PC-9 (cell line): ENCODE measurements at regions not wholly inside any gene's neighbourhood (a gene's known extent, or its start where the extent isn't known, plus 50 kb on each side); places are given as distances from the start of the nearest gene placed in this dataset.

Experiments
- BruUV-seq: library from RNA; stranded (reverse); fragments of 400-500 nt; replicated peaks from 2 replicates; lab custom pipeline; 2021; lab: Mats Ljungman, UMichigan
- CTCF ChIA-PET: fragments of 300-600 bp; sonication (Branson Sonifier 250); formaldehyde crosslinking; loops from one replicate; lab custom pipeline; 2022; ENCODE audit warnings: antibody characterized with exemption; lab: Charles Lee
- POLR2A ChIA-PET: fragments of 300-600 bp; sonication (Branson Sonifier 250); formaldehyde crosslinking; loops from one replicate; lab custom pipeline; 2022; ENCODE audit warnings: antibody characterized with exemption; ENCODE audit not compliant: unreplicated experiment; lab: Charles Lee
- DNase-seq, 2 experiments: peaks; one replicate each; pipeline versions ENCODE4 v3.0.0 to v3.0.0-alpha.2; 2015 to 2022; ENCODE audit warnings: mixed read lengths in 1 of 2
- H2AFZ ChIP-seq: fragments of 200-600 bp; sonication (generic); 2 replicates; pipeline ENCODE4 v1.8.1; 2017; ENCODE audit warnings: antibody characterized with exemption
- H3F3A ChIP-seq: fragments of 200-600 bp; sonication (generic); 2 replicates; pipeline ENCODE4 v1.8.1; 2017; ENCODE audit warnings: antibody characterized with exemption, mild to moderate bottlenecking, low read depth; ENCODE audit not compliant: insufficient read depth
- H3K27ac ChIP-seq: fragments of 200-600 bp; sonication (generic); 2 replicates; pipeline ENCODE4 v1.6.1; 2016; ENCODE audit warnings: mixed run types
- H3K27me3 ChIP-seq: fragments of 200-600 bp; sonication (generic); 2 replicates; pipeline ENCODE4 v1.6.1; 2016; ENCODE audit warnings: low read depth, mixed run types; ENCODE audit not compliant: insufficient read depth
- H3K36me3 ChIP-seq: fragments of 200-600 bp; sonication (generic); 2 replicates; pipeline ENCODE4 v1.6.1; 2016; ENCODE audit warnings: low read depth, mixed run types
- H3K4me1 ChIP-seq: fragments of 200-600 bp; sonication (generic); replicated peaks from 2 replicates; pipeline ENCODE4 v1.6.1; 2016; ENCODE audit warnings: mixed run types; ENCODE audit not compliant: insufficient read depth
- H3K4me2 ChIP-seq: fragments of 200-600 bp; sonication (generic); 2 replicates; pipeline ENCODE4 v1.6.1; 2017; ENCODE audit warnings: mixed run types
- H3K4me3 ChIP-seq: fragments of 200-600 bp; sonication (generic); 2 replicates; pipeline ENCODE4 v1.6.1; 2016; ENCODE audit warnings: mixed run types
- H3K79me2 ChIP-seq: fragments of 200-600 bp; sonication (generic); 2 replicates; pipeline ENCODE4 v1.6.1; 2017; ENCODE audit warnings: low read depth, mixed run types
- H3K9me2 ChIP-seq: fragments of 200-600 bp; sonication (generic); 2 replicates; pipeline ENCODE4 v1.8.1; 2017; ENCODE audit warnings: mild to moderate bottlenecking; ENCODE audit not compliant: insufficient read depth
- H3K9me3 ChIP-seq: fragments of 200-600 bp; sonication (generic); 2 replicates; pipeline ENCODE4 v1.8.1; 2016; ENCODE audit warnings: low read depth; ENCODE audit not compliant: insufficient read depth
- H4K20me1 ChIP-seq: fragments of 200-600 bp; sonication (generic); 2 replicates; pipeline ENCODE4 v1.8.1; 2017; ENCODE audit not compliant: insufficient read depth
- CTCF ChIP-seq: fragments of 200-600 bp; sonication (generic); conservative IDR thresholded peaks from 2 replicates; pipeline ENCODE4 v1.6.1; 2017; ENCODE audit warnings: mixed run types, antibody characterized with exemption, mild to moderate bottlenecking, moderate library complexity
- EZH2 ChIP-seq: fragments of 200-600 bp; sonication (generic); IDR thresholded peaks from 2 replicates; pipeline ENCODE4 v1.8.0; 2017; ENCODE audit warnings: antibody characterized with exemption, low read depth
- intact Hi-C: fragments of 100-400 bp; cut with micrococcal nuclease; formaldehyde crosslinking; loops from one replicate; pipeline ENCODE4 v1.10.0; 2022; ENCODE audit not compliant: unreplicated experiment

DNA sequence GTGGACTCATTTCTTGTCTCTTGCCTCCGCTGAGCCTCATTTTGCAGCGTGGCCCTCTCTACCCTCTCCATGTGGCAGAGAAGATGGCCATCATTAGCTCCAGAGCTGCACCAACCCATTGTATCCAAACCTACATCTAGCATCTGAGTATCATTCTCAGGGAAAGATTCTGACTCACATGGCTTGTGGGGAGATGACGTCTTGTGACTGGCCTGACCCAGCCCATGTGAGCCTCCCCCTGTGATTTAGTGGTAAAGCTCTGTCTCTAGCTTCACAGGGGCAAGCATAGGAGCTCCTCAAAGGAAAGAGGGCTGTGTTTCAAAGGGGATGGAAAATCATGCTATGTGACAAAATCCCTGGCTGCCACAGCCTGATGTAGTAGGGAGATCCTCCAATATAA is 87.4 kb upstream of the RBMS1 start:
- POLR2A ChIA-PET: no interaction called here
- CTCF ChIA-PET: no interaction called here
- DNase-seq: no peak

GRCh38 chr2:160581448-160581847 is 87.8 kb upstream of the RBMS1 start:
- TF ChIP-seq EZH2: no peak
- TF ChIP-seq CTCF: no peak
- peaks cover 7% of the 10 kb centered on the region for H3K4me1 ChIP-seq
- no peaks in the 10 kb centered on the region for H3F3A ChIP-seq
- no peaks in the 10 kb centered on the region for H3K27me3 ChIP-seq
- H2AFZ ChIP-seq: no peak overlapping the region
- no peak overlapping the region for H3K4me2 ChIP-seq
- no peaks in the 10 kb centered on the region for H3K79me2 ChIP-seq
- intact Hi-C loops: no loop called here
- CTCF ChIA-PET: no interaction called here
- POLR2A ChIA-PET: no interaction called here
- no peak overlapping the region for H3K4me3 ChIP-seq
- BruUV-seq: no TSS peak
- DNase-seq: no peak
- no peaks in the 10 kb centered on the region for H3K36me3 ChIP-seq
- H4K20me1 ChIP-seq: no peaks in the 10 kb centered on the region
- no peaks in the 10 kb centered on the region for H3K9me2 ChIP-seq
- no peaks in the 10 kb centered on the region for H3K9me3 ChIP-seq
- no peak overlapping the region for H3K27ac ChIP-seq

More for the DNA sequence above, 87.4 kb upstream of the RBMS1 start:
- Histone ChIP-seq H3K27ac (no peak overlapping the region), H3K79me2 (no peaks in the 10 kb centered on the region), H3K27me3 (no peaks in the 10 kb centered on the region), H3K9me2 (no peaks in the 10 kb centered on the region), H3K36me3 (no peaks in the 10 kb centered on the region), H3K9me3 (no peaks in the 10 kb centered on the region), H4K20me1 (no peaks in the 10 kb centered on the region), H2AFZ (no peak overlapping the region), H3K4me2 (no peak overlapping the region), H3K4me3 (no peak overlapping the region), H3F3A (no peaks in the 10 kb centered on the region), H3K4me1 (peaks cover 7% of the 10 kb centered on the region)
- TF ChIP-seq EZH2 (no peak), CTCF (no peak)
- no TSS peak for BruUV-seq
- intact Hi-C loops: no loop called here

DNA sequence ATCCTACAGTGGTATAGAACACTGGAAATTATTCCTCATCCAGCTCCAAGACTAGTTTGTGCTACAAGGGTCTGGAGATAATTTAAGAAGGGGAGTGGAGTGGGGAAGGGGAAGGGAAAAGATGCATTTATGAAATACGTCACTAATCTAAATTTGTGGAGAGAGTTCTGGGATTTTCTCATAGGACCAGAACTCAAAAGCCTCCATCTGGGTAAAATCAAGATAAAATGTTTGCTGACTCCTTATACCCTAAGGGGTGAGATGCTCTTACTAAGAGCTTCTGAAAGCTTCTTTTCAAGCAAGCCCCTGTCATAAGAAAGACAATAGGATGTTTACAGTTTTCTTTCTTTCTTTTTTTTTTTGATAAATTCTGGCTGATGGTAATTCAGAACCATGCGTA is 88.5 kb upstream of the RBMS1 start:
- ChIA-PET CTCF (no interaction called here), POLR2A (no interaction called here)
- Histone ChIP-seq H3K9me2 (no peaks in the 10 kb centered on the region), H3K9me3 (no peaks in the 10 kb centered on the region), H4K20me1 (no peaks in the 10 kb centered on the region), H3K27me3 (no peaks in the 10 kb centered on the region), H3K4me2 (no peak overlapping the region), H3K36me3 (no peaks in the 10 kb centered on the region), H3K4me1 (peaks cover 7% of the 10 kb centered on the region), H3K79me2 (no peaks in the 10 kb centered on the region), H3K27ac (no peak overlapping the region), H3K4me3 (no peak overlapping the region), H2AFZ (no peak overlapping the region), H3F3A (no peaks in the 10 kb centered on the region)
- TF ChIP-seq EZH2: no peak
- TF ChIP-seq CTCF: no peak
- BruUV-seq: no TSS peak
- intact Hi-C loops: loop anchor here (2.0 kb wide), 1 partner anchor 67 kb away; no protein-coding TSS in a partner anchor
- no peak for DNase-seq
